A673 (cell line): ENCODE measurements at regions not wholly inside any gene's neighbourhood (a gene's known extent, or its start where the extent isn't known, plus 50 kb on each side); places are given as distances from the start of the nearest gene placed in this dataset.

ENCODE experiments used
- BruUV-seq: library from RNA; stranded (reverse); fragments of 400-500 nt; replicated peaks from 2 replicates; lab custom pipeline; 2021; lab: Mats Ljungman, UMichigan
- CTCF ChIA-PET: fragments of 300-600 bp; sonication (Branson Sonifier 250); formaldehyde crosslinking; loops from one replicate; lab custom pipeline; 2022; ENCODE audit warnings: antibody characterized with exemption; lab: Charles Lee
- POLR2A ChIA-PET: fragments of 300-600 bp; sonication (Branson Sonifier 250); formaldehyde crosslinking; loops from one replicate; lab custom pipeline; 2022; ENCODE audit warnings: antibody characterized with exemption; ENCODE audit not compliant: low non-redundant PET; lab: Charles Lee
- DNase-seq: peaks from one replicate; pipeline ENCODE4 v3.0.0-alpha.2; 2015; ENCODE audit warnings: low spot score
- H3K27ac ChIP-seq: fragments of 200-600 bp; sonication (generic); 2 replicates; pipeline ENCODE4 v1.5.1; 2016; ENCODE audit warnings: mixed run types, low read depth, mild to moderate bottlenecking, mixed read lengths, antibody characterized with exemption, low read length; ENCODE audit not compliant: poor library complexity, severe bottlenecking
- H3K27me3 ChIP-seq: fragments of 200-600 bp; sonication (generic); replicated peaks from 2 replicates; pipeline ENCODE4 v1.6.1; 2017; ENCODE audit warnings: mixed run types, low read depth, mild to moderate bottlenecking, mixed read lengths, antibody characterized with exemption, low read length; ENCODE audit not compliant: insufficient read depth, poor library complexity
- H3K36me3 ChIP-seq: fragments of 200-600 bp; sonication (generic); 2 replicates; pipeline ENCODE4 v1.6.1; 2016; ENCODE audit warnings: mixed run types, mild to moderate bottlenecking, mixed read lengths, antibody characterized with exemption, low read length; ENCODE audit not compliant: insufficient read depth, poor library complexity, severe bottlenecking
- H3K4me1 ChIP-seq: fragments of 200-600 bp; sonication (generic); 2 replicates; pipeline ENCODE4 v1.6.1; 2017; ENCODE audit warnings: mixed run types, mild to moderate bottlenecking, mixed read lengths, antibody characterized with exemption, low read length; ENCODE audit not compliant: insufficient read depth, poor library complexity, severe bottlenecking
- H3K4me3 ChIP-seq: fragments of 200-600 bp; sonication (generic); 2 replicates; pipeline ENCODE4 v1.5.1; 2016; ENCODE audit warnings: low read depth, mixed run types, mild to moderate bottlenecking, mixed read lengths, low read length; ENCODE audit not compliant: poor library complexity, severe bottlenecking
- H3K9me3 ChIP-seq: fragments of 200-600 bp; sonication (generic); 2 replicates; pipeline ENCODE4 v1.6.1; 2016; ENCODE audit warnings: mixed run types, low read depth, mild to moderate bottlenecking, mixed read lengths, antibody characterized with exemption, low read length; ENCODE audit not compliant: poor library complexity, severe bottlenecking
- EZH2 ChIP-seq: fragments of 200-600 bp; sonication (generic); IDR thresholded peaks from 2 replicates; pipeline ENCODE4 v1.6.1; 2017; ENCODE audit warnings: borderline replicate concordance, low read depth, mild to moderate bottlenecking, mixed read lengths, antibody characterized with exemption, low read length; ENCODE audit not compliant: poor library complexity, severe bottlenecking
- intact Hi-C: fragments of 100-400 bp; cut with micrococcal nuclease; formaldehyde crosslinking; loops from one replicate; pipeline ENCODE4 v1.10.0; 2022; ENCODE audit not compliant: unreplicated experiment
- TF ChIP-seq, protein P1 (sequence below): fragments of 300-800, 200-600 bp; sonication (generic); conservative IDR thresholded peaks from 2 replicates; pipeline ENCODE4 v1.5.1; 2017; ENCODE audit warnings: low read depth, mild to moderate bottlenecking, antibody characterized with exemption, low read length, moderate library complexity, mixed read lengths

GRCh38 chr5:167579693-167580055 lies 711.8 kb upstream of the WWC1 start:
- intact Hi-C loops = loop anchor here (5.0 to 10.0 kb wide), 5 partner anchors 185 to 658 kb away; no protein-coding TSS in a partner anchor
- TF ChIP-seq EZH2 = no peak
- TF ChIP-seq, protein P1, sequence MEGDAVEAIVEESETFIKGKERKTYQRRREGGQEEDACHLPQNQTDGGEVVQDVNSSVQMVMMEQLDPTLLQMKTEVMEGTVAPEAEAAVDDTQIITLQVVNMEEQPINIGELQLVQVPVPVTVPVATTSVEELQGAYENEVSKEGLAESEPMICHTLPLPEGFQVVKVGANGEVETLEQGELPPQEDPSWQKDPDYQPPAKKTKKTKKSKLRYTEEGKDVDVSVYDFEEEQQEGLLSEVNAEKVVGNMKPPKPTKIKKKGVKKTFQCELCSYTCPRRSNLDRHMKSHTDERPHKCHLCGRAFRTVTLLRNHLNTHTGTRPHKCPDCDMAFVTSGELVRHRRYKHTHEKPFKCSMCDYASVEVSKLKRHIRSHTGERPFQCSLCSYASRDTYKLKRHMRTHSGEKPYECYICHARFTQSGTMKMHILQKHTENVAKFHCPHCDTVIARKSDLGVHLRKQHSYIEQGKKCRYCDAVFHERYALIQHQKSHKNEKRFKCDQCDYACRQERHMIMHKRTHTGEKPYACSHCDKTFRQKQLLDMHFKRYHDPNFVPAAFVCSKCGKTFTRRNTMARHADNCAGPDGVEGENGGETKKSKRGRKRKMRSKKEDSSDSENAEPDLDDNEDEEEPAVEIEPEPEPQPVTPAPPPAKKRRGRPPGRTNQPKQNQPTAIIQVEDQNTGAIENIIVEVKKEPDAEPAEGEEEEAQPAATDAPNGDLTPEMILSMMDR = no peak
- Histone ChIP-seq H3K27me3 (no peaks in the 10 kb centered on the region), H3K27ac (peak overlapping the region; percentile 71), H3K4me1 (peaks cover 65% of the 10 kb centered on the region), H3K4me3 (no peak overlapping the region), H3K9me3 (no peaks in the 10 kb centered on the region), H3K36me3 (peaks cover 3% of the 10 kb centered on the region)
- BruUV-seq = no TSS peak
- POLR2A ChIA-PET = no interaction called here
- DNase-seq = no peak
- CTCF ChIA-PET = interaction anchor here (0.7 kb wide), 1 partner anchor 319 kb away, joined by 4 read pairs; no protein-coding TSS in a partner anchor

- no TSS peak for BruUV-seq
- peaks cover 65% of the 10 kb centered on the region for H3K4me1 ChIP-seq
- CTCF ChIA-PET = interaction anchor here (0.7 kb wide), 1 partner anchor 318 kb away, joined by 4 read pairs; no protein-coding TSS in a partner anchor
These were observed 710.8 kb upstream of the WWC1 start for GRCh38 chr5:167580608-167581007.

GRCh38 chr5:167582283-167582682 lies 709.2 kb upstream of the WWC1 start:
- Histone ChIP-seq H3K4me3 (peak overlapping the region; percentile 8), H3K27me3 (no peaks in the 10 kb centered on the region), H3K9me3 (no peaks in the 10 kb centered on the region), H3K4me1 (peaks cover 73% of the 10 kb centered on the region), H3K36me3 (peaks cover 3% of the 10 kb centered on the region), H3K27ac (peak overlapping the region; percentile 59)
- no peak for TF ChIP-seq EZH2
- TF ChIP-seq, protein P1 = peak; percentile 52
- BruUV-seq = no TSS peak
- CTCF ChIA-PET = interaction anchor here (0.9 kb wide), 1 partner anchor 465 kb away, joined by 4 read pairs; no protein-coding TSS in a partner anchor
- intact Hi-C loops = loop anchor here (1.0 to 5.0 kb wide), 3 partner anchors 312 to 505 kb away; no protein-coding TSS in a partner anchor
- POLR2A ChIA-PET = no interaction called here
- DNase-seq = peak; percentile 63

More at GRCh38 chr5:167580608-167581007, 710.8 kb upstream of the WWC1 start:
- Histone ChIP-seq H3K27ac (peak overlapping the region; percentile 71), H3K27me3 (no peaks in the 10 kb centered on the region), H3K9me3 (no peaks in the 10 kb centered on the region), H3K36me3 (peaks cover 3% of the 10 kb centered on the region), H3K4me3 (no peak overlapping the region)
- no peak for TF ChIP-seq EZH2
- TF ChIP-seq, protein P1 = no peak
- POLR2A ChIA-PET = no interaction called here
- intact Hi-C loops = loop anchor here (5.0 kb wide), 1 partner anchor 507 kb away; no protein-coding TSS in a partner anchor
- no peak for DNase-seq
